ENCODE measurements at regions not wholly inside any gene's neighbourhood (a gene's known extent, or its start where the extent isn't known, plus 50 kb on each side); places are given as distances from the start of the nearest gene placed in this dataset.

- no peak for TF ChIP-seq CTCF (IDR thresholded peaks at IDR 0.05)
Observed at GRCh38 chr10:83612746-83613145, 526.6 kb upstream of the GHITM start.

GRCh38 chr10:83617172-83617571 lies 522.1 kb upstream of the GHITM start:
- no peak for TF ChIP-seq CTCF (IDR thresholded peaks at IDR 0.05)

- no peak for TF ChIP-seq CTCF (IDR thresholded peaks at IDR 0.05)
Observed at GRCh38 chr10:83617692-83618545, 521.4 kb upstream of the GHITM start.

GRCh38 chr10:83625831-83626360 lies 513.4 kb upstream of the GHITM start:
- TF ChIP-seq CTCF (IDR thresholded peaks at IDR 0.05), result no peak

GRCh38 chr10:83632701-83633100 lies 506.6 kb upstream of the GHITM start:
- no peak for TF ChIP-seq CTCF (IDR thresholded peaks at IDR 0.05)

- no peak for TF ChIP-seq CTCF (IDR thresholded peaks at IDR 0.05)
Observed at GRCh38 chr10:83633547-83633946, 505.8 kb upstream of the GHITM start.

- no peak for TF ChIP-seq CTCF (IDR thresholded peaks at IDR 0.05)
Observed at GRCh38 chr10:83636826-83637225, 502.5 kb upstream of the GHITM start.
